NCI-H2081 treated with DMSO at 0.1 percent for 48 hours (cell line): ENCODE measurements at regions not wholly inside any gene's neighbourhood (a gene's known extent, or its start where the extent isn't known, plus 50 kb on each side); places are given as distances from the start of the nearest gene placed in this dataset.

Experiments used
- DNase-seq: peaks from one replicate; lab custom pipeline; 2025; lab: John Stamatoyannopoulos, UW

DNA sequence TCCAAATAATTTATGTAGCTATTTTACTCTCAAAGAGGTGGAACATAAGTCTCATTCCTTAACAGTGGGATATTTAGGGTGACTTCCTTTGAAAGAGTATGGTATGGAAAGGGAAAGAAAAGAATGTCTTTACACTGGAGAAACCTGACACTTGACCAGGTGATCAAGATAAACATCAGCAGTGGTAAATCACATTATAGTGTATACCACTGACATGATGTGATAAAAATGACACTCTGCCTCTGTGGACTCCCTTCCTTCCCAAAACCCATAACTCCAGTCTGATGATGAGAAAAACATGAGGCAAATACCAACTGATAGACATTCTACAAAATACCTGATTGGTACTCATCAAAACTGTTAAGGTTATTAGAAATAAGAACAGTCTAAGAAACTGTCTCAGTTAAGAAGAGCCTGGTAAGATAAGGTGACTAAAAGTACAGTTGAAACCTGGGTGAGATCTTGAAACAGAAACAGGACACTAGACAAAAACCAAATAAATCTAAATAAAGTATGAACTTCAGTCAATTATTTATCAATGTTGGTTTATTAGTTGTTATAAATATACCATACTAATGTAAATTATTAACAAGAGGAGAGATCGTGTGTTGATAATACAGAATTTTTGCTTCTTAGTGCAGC is 144.2 kb upstream of the PCDH18 start:
- DNase-seq: no peak

DNA sequence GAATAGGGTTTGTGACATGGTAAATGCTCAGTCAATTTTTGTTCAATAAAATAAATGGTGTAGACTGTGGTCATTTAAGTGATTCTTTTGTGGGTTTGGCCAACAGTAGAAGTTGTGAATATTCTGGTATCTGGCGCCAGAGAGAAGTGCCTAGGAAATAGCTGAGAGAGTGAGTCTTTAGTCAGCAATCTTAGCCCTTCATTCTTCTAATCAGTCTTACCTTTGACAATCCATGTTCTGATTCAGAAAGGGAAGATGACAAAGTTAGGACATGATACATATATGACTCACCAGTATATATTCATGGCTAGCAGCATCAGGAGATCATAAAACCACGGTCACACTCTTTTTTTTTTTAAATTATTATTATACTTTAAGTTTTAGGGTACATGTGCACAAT is 141.8 kb upstream of the PCDH18 start:
- DNase-seq: no peak

DNA sequence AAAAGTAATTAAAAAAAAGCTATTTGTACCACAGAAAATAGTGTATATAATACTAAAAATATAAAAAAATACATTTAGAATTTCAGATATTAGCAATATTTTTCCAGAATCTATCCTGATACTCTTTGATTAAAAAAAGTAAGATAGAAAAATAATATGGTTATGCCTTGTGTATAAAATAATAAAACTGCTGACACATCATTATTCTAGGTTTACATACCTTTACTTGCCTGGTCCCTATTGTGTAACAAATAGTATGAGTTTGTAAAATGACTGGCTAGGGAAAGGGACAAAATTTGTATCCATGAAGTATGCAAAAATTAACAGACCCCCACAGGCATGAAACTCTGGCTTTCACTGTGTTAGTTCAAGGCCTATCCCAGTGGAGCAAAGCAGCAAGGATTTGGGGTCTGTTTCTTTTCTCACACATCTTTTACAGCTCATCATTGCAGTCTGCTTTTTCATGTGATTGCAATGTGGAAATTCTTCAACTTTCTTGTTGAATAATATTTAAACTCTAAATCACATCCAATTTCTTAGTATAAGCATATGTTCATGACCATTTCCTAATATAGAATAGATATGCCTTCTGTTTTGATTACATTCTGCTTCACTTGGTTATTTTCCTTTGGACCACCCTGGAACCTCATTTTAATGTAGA is 136.7 kb upstream of the PCDH18 start:
- DNase-seq: no peak

GRCh38 chr4:137664416-137664815 is 132.1 kb upstream of the PCDH18 start:
- DNase-seq: no peak

DNA sequence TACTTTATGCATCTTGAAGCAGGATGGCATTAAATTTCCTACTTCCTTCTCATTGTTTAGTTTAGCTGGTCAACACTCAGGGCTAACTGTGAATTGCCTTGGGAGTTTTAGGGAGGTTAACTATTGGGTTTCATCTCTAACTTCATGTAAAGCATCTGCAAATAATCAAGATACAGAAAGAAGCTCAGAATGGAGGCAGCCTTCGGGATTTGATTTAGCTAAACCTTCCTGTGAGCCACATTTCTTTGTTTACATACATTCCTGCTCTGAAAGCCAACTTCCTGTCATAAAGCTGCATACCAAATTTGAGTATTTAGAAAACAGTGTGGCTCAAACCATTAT is 131.7 kb upstream of the PCDH18 start:
- DNase-seq: no peak

DNA sequence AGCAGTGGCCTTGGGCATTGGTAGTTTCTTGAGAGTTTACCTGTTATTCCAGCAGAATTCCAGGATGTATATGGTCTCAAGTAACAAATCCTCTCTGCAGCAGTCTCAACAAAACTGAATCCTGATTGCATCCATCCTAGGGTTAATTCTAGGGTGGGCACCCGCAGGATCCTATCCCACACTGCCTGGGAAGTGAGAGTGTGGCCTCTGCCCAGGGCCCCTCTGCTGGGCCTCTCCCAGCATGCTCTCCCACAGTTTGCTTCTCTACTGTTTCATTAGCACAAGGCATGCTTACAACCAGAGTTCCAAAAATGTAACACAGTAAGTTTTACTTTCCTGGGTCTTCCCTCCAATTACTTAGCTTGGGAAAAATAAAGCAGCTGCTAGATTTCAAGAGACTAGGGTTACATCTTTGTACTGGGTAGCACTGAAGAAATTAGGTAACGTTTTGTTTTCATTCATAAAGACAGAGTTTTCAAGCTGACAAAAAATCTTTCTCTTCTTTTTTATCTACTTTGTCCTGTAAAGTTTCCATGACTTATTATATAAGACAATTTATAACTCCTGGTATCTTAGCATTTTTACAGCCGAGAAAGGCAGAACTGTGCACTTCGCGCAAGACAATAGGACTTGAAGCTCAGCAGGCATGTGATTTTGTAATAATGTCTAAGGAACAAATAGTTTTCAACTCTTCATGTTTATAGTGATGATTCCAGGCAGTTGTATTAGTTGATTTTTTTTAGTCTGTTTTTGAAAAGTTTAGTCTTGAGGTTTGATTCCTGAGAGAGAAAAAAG is 131.2 kb upstream of the PCDH18 start:
- no peak for DNase-seq

DNA sequence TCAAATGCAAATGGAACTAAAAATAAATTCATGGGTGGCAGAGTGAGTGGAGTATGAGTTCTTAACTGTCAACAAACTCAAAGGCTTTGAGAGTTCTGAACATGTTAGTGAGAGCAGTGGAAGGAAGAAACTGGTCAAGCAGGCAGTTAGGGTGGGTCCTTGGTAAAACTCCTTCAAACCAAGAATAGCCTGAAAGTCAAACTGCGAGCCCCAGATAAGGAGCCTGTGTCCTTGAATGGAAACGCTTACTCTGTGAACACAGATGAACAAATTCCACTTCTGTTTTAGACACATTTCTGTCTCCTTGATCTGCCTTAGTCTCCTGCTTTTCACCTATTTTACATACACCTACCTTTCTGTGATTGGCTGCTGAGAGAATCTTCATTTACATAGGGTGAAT is 129.4 kb upstream of the PCDH18 start:
- DNase-seq: no peak

DNA sequence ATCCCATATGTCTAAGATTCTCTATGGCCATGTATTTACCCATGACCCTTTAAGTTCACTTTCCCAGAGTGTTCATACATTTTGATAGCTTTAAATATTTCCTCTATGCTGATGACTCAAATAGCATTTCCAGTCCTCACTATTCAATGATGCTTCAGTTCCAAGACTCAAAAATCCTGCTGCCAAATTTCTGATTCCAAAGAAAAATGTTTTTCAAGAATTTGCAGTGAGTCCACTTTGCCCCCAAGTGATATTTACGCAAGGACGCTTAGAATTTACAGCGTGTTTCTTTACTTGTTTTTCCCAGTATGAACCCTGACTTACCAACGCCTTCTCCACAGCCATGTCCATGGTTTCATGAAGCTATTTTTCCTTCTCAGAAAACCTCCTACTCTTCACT is 127.9 kb upstream of the PCDH18 start:
- DNase-seq: no peak

DNA sequence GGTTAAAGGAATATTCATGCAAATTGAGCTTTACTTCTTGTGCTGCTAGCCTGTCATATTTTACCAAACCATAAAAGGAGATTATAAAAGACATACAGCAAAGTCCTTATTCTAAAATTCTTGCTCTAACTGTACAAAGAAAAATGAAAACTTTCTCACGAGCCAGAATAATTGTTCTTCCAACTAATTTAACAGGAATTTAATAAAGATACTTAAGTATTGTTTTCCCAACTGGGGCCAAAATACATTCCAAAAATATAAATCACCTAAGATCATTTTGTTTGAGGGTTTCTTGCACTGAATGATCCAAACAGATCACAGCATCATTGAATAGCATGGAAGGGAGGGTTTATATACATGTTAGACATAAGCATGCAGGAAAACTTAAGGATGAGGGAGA is 127.1 kb upstream of the PCDH18 start:
- DNase-seq: no peak

- DNase-seq: no peak
Measured at GRCh38 chr4:137656661-137657060, 124.4 kb upstream of the PCDH18 start.

DNA sequence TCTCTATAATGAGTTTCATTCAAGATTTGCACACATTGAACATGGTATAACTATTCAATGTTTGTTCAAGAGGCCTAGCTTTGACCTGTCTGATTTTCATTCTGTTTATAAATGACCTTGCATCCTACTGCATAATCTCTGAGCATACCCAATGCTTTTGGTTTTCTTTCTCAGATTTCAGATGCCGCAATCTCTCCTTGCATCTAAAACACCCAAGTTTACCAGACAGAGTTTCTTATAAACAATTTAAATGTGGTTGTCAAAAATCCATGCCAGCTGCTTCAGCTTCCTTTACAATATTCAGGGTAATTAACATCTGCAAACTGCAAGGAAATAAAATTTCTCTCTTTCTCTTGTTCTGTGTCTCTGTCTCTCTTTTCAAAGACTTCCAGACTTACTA is 123.0 kb upstream of the PCDH18 start:
- no peak for DNase-seq

DNA sequence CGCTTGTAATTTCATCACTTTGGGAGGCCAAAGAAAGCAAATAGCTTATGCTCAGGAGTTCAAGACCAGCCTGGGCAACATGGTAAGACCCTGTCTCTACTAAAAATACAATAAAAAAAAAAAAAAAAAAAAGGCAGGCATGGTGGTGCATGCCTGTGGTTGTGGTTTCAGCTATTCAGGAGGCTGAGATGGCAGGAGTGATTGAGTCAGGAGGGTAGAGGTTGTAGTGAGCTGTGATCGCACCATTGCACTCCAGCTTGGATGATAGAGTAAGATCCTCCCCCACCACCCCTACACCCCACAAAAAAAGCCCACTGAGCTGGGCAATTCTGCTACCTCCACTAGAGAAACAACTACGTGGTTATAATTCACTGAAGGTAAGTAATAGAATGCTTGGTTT is 118.8 kb upstream of the PCDH18 start:
- DNase-seq: no peak

- no peak for DNase-seq
Measured at GRCh38 chr4:137649711-137650450, 117.6 kb upstream of the PCDH18 start.

GRCh38 chr4:137648531-137648930 is 116.2 kb upstream of the PCDH18 start:
- DNase-seq: no peak

DNA sequence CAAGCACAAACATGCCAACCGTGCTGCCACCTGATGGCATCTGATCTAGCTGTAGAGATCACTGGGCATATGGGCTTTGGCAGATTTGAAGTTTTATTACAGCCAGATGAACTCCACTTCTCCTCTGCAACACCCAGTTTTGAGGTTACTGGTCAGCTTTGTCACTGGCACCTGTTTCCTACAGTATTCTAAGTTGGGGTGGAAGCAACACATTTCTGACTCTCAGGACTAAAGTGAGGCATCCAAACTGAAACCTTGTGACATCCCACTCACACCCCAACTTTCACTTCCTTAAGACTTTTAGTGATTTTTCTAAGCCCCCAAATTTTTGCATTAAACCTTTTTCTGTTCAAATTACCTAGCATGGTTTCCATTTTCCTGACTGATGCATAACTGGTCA is 115.1 kb upstream of the PCDH18 start:
- DNase-seq: no peak

GRCh38 chr4:137644201-137644600 is 111.9 kb upstream of the PCDH18 start:
- no peak for DNase-seq

- no peak for DNase-seq
Measured at GRCh38 chr4:137641544-137641943, 109.2 kb upstream of the PCDH18 start.

- DNase-seq: no peak
Measured at GRCh38 chr4:137640838-137641158, 108.5 kb upstream of the PCDH18 start.

DNA sequence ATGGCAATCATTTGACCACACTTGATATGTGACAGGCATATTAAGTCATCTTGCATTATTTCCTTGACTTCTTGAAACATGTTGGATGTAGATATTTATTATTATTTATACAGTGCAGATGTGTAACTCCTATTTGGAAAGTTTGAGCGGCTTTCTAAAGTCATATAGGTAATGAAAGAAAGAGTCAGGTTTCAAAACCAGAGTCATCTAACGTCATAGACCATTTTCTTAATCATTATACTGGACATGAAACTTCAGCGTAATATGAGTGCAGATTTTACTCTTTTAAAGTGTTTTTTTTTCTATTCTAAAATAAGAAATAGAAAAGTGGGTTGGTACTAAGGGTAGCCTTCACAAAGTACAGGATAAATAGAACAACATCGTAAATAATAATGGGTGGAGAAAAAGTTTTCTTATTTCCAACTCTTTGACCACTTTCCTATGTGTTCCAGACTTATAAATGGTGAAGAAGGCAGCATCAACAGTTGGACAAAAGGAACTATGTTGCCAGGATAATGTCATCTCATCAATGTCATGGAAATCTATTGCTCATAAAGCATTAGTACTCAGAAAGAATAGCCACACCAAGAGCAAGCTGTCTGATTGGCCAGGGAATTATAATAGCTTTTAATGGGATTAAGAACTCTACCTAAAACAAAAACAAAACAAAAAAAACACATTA is 108.0 kb upstream of the PCDH18 start:
- DNase-seq: no peak

GRCh38 chr4:137638934-137639333 is 106.6 kb upstream of the PCDH18 start:
- no peak for DNase-seq

- no peak for DNase-seq
Measured at GRCh38 chr4:137635601-137636000, 103.3 kb upstream of the PCDH18 start.

DNA sequence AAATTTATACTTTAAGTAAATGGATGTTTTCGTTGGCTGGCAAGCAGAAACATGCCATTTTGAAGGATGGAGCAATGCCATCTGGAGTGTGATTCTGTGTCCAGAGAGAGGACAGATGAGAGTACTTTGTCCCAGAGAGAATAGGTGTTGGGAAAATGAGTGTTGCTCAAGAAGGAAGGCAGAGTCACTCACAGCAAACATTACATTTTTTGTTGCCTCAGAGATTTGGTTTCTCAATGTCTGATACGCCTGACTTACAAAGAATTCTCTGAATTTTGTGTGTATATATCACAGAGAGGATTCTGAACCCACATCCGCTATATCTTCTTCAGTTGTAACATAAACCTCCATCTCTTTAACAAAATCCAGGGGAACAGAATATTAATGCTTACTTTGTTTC is 102.8 kb upstream of the PCDH18 start:
- DNase-seq: no peak
